ENCODE measurements at regions not wholly inside any gene's neighbourhood (a gene's known extent, or its start where the extent isn't known, plus 50 kb on each side); places are given as distances from the start of the nearest gene placed in this dataset.

DNA sequence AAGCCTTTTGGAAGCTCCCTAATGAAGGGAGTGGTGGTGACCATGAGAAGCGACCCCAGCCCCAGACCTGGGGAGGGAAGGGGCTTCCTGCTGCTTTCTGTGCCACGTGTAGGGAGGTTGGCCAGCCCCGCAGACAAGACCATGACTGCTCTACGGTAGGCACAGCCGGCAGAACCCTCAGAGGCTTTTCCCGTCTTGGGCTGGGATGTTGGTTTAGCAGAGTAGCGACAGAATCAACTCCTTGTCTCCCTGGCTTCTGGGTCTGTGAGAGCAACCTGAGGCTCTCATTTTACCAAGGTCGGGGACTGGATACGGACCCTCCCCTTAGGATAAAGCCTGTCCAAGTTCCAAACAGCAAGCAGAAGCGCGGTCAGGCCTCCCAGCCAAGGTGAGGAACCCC, 123.3 kb downstream of the AXIN2 start:
- ChIA-PET CTCF (no interaction called here), POLR2A (no interaction called here)
- no peak overlapping the region for H3K4me3 ChIP-seq (ENCODE audit: control extremely low read depth in 1 of 5, extremely low read depth in 1 of 5, insufficient read depth in 1 of 5, low read depth in 2 of 5, low read length in 4 of 5)
- no peak overlapping the region for H3K4me3 Mint-ChIP-seq
- peaks cover 40% of the 10 kb centered on the region for H3K27me3 Mint-ChIP-seq
- H3K9ac ChIP-seq (ENCODE audit: low read length): no peak overlapping the region
- no peak overlapping the region for H3K27ac ChIP-seq (ENCODE audit: low read length in 2 of 2)
- WGBS (ENCODE audit: insufficient coverage): 58% methylated on average over 11 of the region's 11 CpGs
- no peak overlapping the region for H3K4me2 ChIP-seq (replicated peaks; ENCODE audit: low read depth, low read length, poor library complexity, severe bottlenecking)
- H3K27ac Mint-ChIP-seq: no peak overlapping the region
- H4K20me1 ChIP-seq (ENCODE audit: control insufficient read depth, insufficient read depth, low read length, poor library complexity, severe bottlenecking): no peaks in the 10 kb centered on the region
- H3K79me2 ChIP-seq (ENCODE audit: control insufficient read depth, insufficient read depth, low read length): no peaks in the 10 kb centered on the region
- no peak for DNase-seq
- no peaks in the 10 kb centered on the region for H3K4me1 Mint-ChIP-seq
- peaks cover 3% of the 10 kb centered on the region for H3K9me3 Mint-ChIP-seq (ENCODE audit: insufficient read depth)
- no peak for ATAC-seq (ENCODE audit: low read depth)
- no peak for TF ChIP-seq EZH2 (IDR thresholded peaks at IDR 0.05; ENCODE audit: borderline replicate concordance, insufficient read depth, low read depth, low read length, poor library complexity, severe bottlenecking)
- TF ChIP-seq, protein P1, sequence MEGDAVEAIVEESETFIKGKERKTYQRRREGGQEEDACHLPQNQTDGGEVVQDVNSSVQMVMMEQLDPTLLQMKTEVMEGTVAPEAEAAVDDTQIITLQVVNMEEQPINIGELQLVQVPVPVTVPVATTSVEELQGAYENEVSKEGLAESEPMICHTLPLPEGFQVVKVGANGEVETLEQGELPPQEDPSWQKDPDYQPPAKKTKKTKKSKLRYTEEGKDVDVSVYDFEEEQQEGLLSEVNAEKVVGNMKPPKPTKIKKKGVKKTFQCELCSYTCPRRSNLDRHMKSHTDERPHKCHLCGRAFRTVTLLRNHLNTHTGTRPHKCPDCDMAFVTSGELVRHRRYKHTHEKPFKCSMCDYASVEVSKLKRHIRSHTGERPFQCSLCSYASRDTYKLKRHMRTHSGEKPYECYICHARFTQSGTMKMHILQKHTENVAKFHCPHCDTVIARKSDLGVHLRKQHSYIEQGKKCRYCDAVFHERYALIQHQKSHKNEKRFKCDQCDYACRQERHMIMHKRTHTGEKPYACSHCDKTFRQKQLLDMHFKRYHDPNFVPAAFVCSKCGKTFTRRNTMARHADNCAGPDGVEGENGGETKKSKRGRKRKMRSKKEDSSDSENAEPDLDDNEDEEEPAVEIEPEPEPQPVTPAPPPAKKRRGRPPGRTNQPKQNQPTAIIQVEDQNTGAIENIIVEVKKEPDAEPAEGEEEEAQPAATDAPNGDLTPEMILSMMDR (IDR thresholded peaks at IDR 0.05): no peak
- H3K4me1 ChIP-seq (ENCODE audit: control insufficient read depth in 2 of 2, insufficient read depth in 2 of 2, low read length in 2 of 2): no peaks in the 10 kb centered on the region
- H3K36me3 ChIP-seq (replicated peaks in 1 of 2; ENCODE audit: control extremely low read depth in 1 of 2, control insufficient read depth in 1 of 2, extremely low read depth in 1 of 2, insufficient read depth in 2 of 2, low read length in 1 of 2): no peaks in the 10 kb centered on the region
- intact Hi-C loops (cut with micrococcal nuclease): no loop called here
- H3K9me3 ChIP-seq (ENCODE audit: control extremely low read depth in 1 of 3, control insufficient read depth in 2 of 3, insufficient read depth in 1 of 3, low read length in 2 of 3): peaks cover 0 to 6% (median 1%) of the 10 kb centered on the region in 3 donors
- H3K27me3 ChIP-seq (replicated peaks in 1 of 4; ENCODE audit: control extremely low read depth in 1 of 4, control insufficient read depth in 3 of 4, insufficient read depth in 4 of 4, low read length in 3 of 4): peaks cover 0 to under 1% (median 0%) of the 10 kb centered on the region in 4 experiments
- H2AFZ ChIP-seq (ENCODE audit: insufficient read depth, low read depth, low read length, poor library complexity, severe bottlenecking): no peak overlapping the region

DNA sequence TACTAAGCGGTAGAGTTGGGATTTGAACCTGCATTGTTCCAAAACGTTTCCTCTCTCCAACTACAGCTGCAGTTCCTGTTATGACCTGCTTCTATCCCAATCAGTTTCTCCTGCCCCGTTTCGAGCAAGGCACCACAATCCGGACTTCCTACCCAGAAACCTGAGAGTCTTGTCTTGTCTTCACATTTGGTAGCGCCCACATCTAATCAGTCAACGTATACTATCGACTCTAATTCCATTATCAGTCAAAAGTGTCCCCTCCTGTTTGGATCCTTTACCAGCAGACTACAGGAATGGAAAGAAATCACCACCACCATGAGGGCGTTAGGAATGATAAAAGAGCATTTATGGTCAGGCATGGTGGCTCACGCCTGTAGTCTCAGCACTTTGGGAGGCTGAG, 124.6 kb downstream of the AXIN2 start:
- TF ChIP-seq, protein P1 (IDR thresholded peaks at IDR 0.05): no peak
- no peak for TF ChIP-seq EZH2 (IDR thresholded peaks at IDR 0.05; ENCODE audit: borderline replicate concordance, insufficient read depth, low read depth, low read length, poor library complexity, severe bottlenecking)
- Histone ChIP-seq H3K27ac (ENCODE audit: low read length in 2 of 2) (no peak overlapping the region), H3K79me2 (ENCODE audit: control insufficient read depth, insufficient read depth, low read length) (no peaks in the 10 kb centered on the region), H3K9me3 (ENCODE audit: control extremely low read depth in 1 of 3, control insufficient read depth in 2 of 3, insufficient read depth in 1 of 3, low read length in 2 of 3) (peaks cover 1 to 10% (median 9%) of the 10 kb centered on the region in 3 donors), H3K4me2 (replicated peaks; ENCODE audit: low read depth, low read length, poor library complexity, severe bottlenecking) (no peak overlapping the region), H3K4me1 (ENCODE audit: control insufficient read depth in 2 of 2, insufficient read depth in 2 of 2, low read length in 2 of 2) (no peaks in the 10 kb centered on the region), H3K36me3 (replicated peaks in 1 of 2; ENCODE audit: control extremely low read depth in 1 of 2, control insufficient read depth in 1 of 2, extremely low read depth in 1 of 2, insufficient read depth in 2 of 2, low read length in 1 of 2) (no peaks in the 10 kb centered on the region), H3K4me3 (ENCODE audit: control extremely low read depth in 1 of 5, extremely low read depth in 1 of 5, insufficient read depth in 1 of 5, low read depth in 2 of 5, low read length in 4 of 5) (no peak overlapping the region), H4K20me1 (ENCODE audit: control insufficient read depth, insufficient read depth, low read length, poor library complexity, severe bottlenecking) (no peaks in the 10 kb centered on the region), H3K27me3 (replicated peaks in 1 of 4; ENCODE audit: control extremely low read depth in 1 of 4, control insufficient read depth in 3 of 4, insufficient read depth in 4 of 4, low read length in 3 of 4) (no peaks in the 10 kb centered on the region), H2AFZ (ENCODE audit: insufficient read depth, low read depth, low read length, poor library complexity, severe bottlenecking) (no peak overlapping the region), H3K9ac (ENCODE audit: low read length) (no peak overlapping the region)
- Mint-ChIP-seq H3K27me3 (peaks cover 40% of the 10 kb centered on the region), H3K9me3 (ENCODE audit: insufficient read depth) (peaks cover 8% of the 10 kb centered on the region), H3K4me3 (no peak overlapping the region), H3K27ac (no peak overlapping the region), H3K4me1 (no peaks in the 10 kb centered on the region)
- ATAC-seq (ENCODE audit: low read depth) (no peak), DNase-seq (no peak)
- intact Hi-C loops (cut with micrococcal nuclease): no loop called here
- POLR2A ChIA-PET: no interaction called here
- 67% methylated on average over 5 of the region's 10 CpGs for WGBS (ENCODE audit: insufficient coverage)
- CTCF ChIA-PET: no interaction called here
